PC-3 (cell line): ENCODE measurements at regions not wholly inside any gene's neighbourhood (a gene's known extent, or its start where the extent isn't known, plus 50 kb on each side); places are given as distances from the start of the nearest gene placed in this dataset.
"Not testable (repeated sequence)": the region's sequence is repeated elsewhere in the genome, so short reads cannot be mapped to it uniquely, and the experiment has no call there.

Experiments used
- ATAC-seq: fragments of 200-7000 bp; cut with Tn5 transposase; 2 replicates; pipeline ENCODE4 v1.9.1; 2020; ENCODE audit warnings: mild to moderate bottlenecking, moderate library complexity
- BruUV-seq: library from RNA; stranded (reverse); fragments of 400-500 nt; replicated peaks from 2 replicates; lab custom pipeline; 2021; lab: Mats Ljungman, UMichigan
- CTCF ChIA-PET: fragments of 300-600 bp; sonication (Branson Sonifier 250); formaldehyde crosslinking; loops from one replicate; lab custom pipeline; 2022; ENCODE audit warnings: antibody characterized with exemption; lab: Charles Lee
- POLR2A ChIA-PET: fragments of 300-600 bp; sonication (Branson Sonifier 250); formaldehyde crosslinking; loops from one replicate; lab custom pipeline; 2022; ENCODE audit warnings: antibody characterized with exemption; ENCODE audit not compliant: unreplicated experiment; lab: Charles Lee
- DNase-seq: peaks from one replicate; pipeline ENCODE4 v3.0.0-alpha.2; 2015
- H2AFZ ChIP-seq: fragments of 300-600 bp; sonication (generic); 2 replicates; pipeline ENCODE4 v1.6.0; 2016; ENCODE audit warnings: antibody characterized with exemption, low read length
- H3F3A ChIP-seq: fragments of 300-600 bp; sonication (generic); one replicate; pipeline ENCODE4 v1.6.0; 2017; ENCODE audit warnings: antibody characterized with exemption, low read length, control low read depth, mild to moderate bottlenecking; ENCODE audit not compliant: unreplicated experiment
- H3K27ac ChIP-seq: fragments of 300-600 bp; sonication (generic); 2 replicates; pipeline ENCODE4 v1.5.1; 2016; ENCODE audit warnings: mild to moderate bottlenecking, low read length
- H3K27me3 ChIP-seq: fragments of 300-600 bp; sonication (generic); 2 replicates; pipeline ENCODE4 v1.6.1; 2016; ENCODE audit warnings: low read length, mixed read lengths
- H3K36me3 ChIP-seq: fragments of 300-600 bp; sonication (generic); 2 replicates; pipeline ENCODE4 v1.6.1; 2016; ENCODE audit warnings: low read depth, mixed run types, low read length, mixed read lengths
- H3K4me1 ChIP-seq: fragments of 300-600 bp; sonication (generic); 2 replicates; pipeline ENCODE4 v1.5.1; 2016; ENCODE audit warnings: low read length; ENCODE audit not compliant: insufficient read depth
- H3K4me2 ChIP-seq: fragments of 300-600 bp; sonication (generic); 2 replicates; pipeline ENCODE4 v1.6.0; 2016; ENCODE audit warnings: low read length
- H3K4me3 ChIP-seq: fragments of 300-600 bp; sonication (generic); 2 replicates; pipeline ENCODE4 v1.5.1; 2016; ENCODE audit warnings: mild to moderate bottlenecking, low read length, mixed read lengths
- H3K79me2 ChIP-seq: fragments of 300-600 bp; sonication (generic); 2 replicates; pipeline ENCODE4 v1.6.1; 2017; ENCODE audit warnings: low read length, mixed read lengths
- H3K9ac ChIP-seq: fragments of 300-600 bp; sonication (generic); 2 replicates; pipeline ENCODE4 v1.6.0; 2016; ENCODE audit warnings: mild to moderate bottlenecking, low read length
- H3K9me2 ChIP-seq: fragments of 300-600 bp; sonication (generic); replicated peaks from 2 replicates; pipeline ENCODE4 v1.6.1; 2016; ENCODE audit warnings: mixed run types, low read length, mixed read lengths
- H3K9me3 ChIP-seq: fragments of 300-600 bp; sonication (generic); 2 replicates; pipeline ENCODE4 v1.6.1; 2016; ENCODE audit warnings: low read length, mixed read lengths
- H4K20me1 ChIP-seq: fragments of 300-600 bp; sonication (generic); 2 replicates; pipeline ENCODE4 v1.6.1; 2016; ENCODE audit warnings: low read length, mixed read lengths
- CTCF ChIP-seq: fragments of 300-600 bp; sonication (generic); conservative IDR thresholded peaks from 2 replicates; pipeline ENCODE4 v1.5.1; 2017; ENCODE audit warnings: antibody characterized with exemption, low read depth, mild to moderate bottlenecking, low read length
- EZH2 ChIP-seq: fragments of 300-600 bp; sonication (generic); IDR thresholded peaks from one replicate; pipeline ENCODE4 v1.6.1; 2017; ENCODE audit warnings: antibody characterized with exemption, mild to moderate bottlenecking, low read length; ENCODE audit not compliant: unreplicated experiment
- EZH2phosphoT487 ChIP-seq: fragments of 300-600 bp; sonication (generic); IDR thresholded peaks from 2 replicates; pipeline ENCODE4 v1.6.1; 2018; ENCODE audit warnings: mild to moderate bottlenecking, antibody characterized with exemption, low read length, borderline replicate concordance
- intact Hi-C: fragments of 100-400 bp; cut with micrococcal nuclease; formaldehyde crosslinking; loops from 2 replicates; pipeline ENCODE4 v1.9.0; 2023

DNA sequence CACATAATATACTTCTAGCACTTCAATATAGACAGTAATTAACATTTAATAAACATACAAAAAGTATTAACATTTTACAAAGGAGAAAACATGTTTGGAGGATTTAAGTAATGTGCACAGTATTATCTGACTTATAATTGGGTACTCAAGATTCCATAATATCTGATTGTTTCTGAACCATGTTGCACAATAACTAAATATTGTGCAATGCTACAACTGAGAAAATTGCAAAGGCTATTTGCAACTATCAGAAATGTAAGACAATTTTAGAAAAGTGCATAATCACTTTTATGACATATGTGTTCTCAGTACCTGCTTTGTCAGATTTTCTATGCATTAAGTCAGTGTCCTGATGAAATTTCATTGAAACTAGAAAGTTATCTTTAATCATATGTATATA, 934.6 kb downstream of the SOCS6 start:
- no peaks in the 10 kb centered on the region for H3K36me3 ChIP-seq
- DNase-seq: no peak
- no peaks in the 10 kb centered on the region for H3K27me3 ChIP-seq
- BruUV-seq: no TSS peak
- H3K4me3 ChIP-seq: no peak overlapping the region
- H3K4me2 ChIP-seq: no peak overlapping the region
- H3F3A ChIP-seq: no peaks in the 10 kb centered on the region
- intact Hi-C loops: no loop called here
- H3K4me1 ChIP-seq: no peaks in the 10 kb centered on the region
- no peak for ATAC-seq
- H2AFZ ChIP-seq: no peak overlapping the region
- TF ChIP-seq CTCF: no peak
- TF ChIP-seq EZH2phosphoT487: no peak
- TF ChIP-seq EZH2: no peak
- H3K9me2 ChIP-seq: no peaks in the 10 kb centered on the region
- no peak overlapping the region for H3K27ac ChIP-seq
- H3K79me2 ChIP-seq: no peaks in the 10 kb centered on the region
- ChIA-PET CTCF (no interaction called here), POLR2A (no interaction called here)
- no peak overlapping the region for H3K9ac ChIP-seq
- no peaks in the 10 kb centered on the region for H3K9me3 ChIP-seq
- H4K20me1 ChIP-seq: no peaks in the 10 kb centered on the region

DNA sequence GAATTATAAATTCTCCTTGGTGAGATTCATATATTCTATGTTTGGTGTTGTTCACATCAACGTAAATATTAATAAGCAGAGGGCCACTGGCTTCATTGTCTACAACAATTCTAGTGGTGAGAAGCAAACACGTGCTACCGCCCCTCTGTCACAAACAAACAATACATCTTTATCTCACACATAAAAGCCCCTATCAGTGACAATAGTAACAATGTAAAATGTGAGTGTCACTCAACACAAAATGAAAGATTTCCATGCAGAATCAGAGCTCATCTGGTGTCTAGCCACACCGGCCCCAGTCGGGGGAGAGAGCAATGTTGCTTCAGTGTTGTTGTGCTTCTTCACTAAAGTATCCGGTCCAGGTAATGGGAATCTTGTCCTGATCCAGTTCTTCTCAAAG, 932.6 kb downstream of the SOCS6 start:
- no peak for ATAC-seq
- no peaks in the 10 kb centered on the region for H3K9me2 ChIP-seq
- H3K27me3 ChIP-seq: no peaks in the 10 kb centered on the region
- no peaks in the 10 kb centered on the region for H3F3A ChIP-seq
- no peaks in the 10 kb centered on the region for H4K20me1 ChIP-seq
- no peaks in the 10 kb centered on the region for H3K79me2 ChIP-seq
- H3K9me3 ChIP-seq: no peaks in the 10 kb centered on the region
- H3K9ac ChIP-seq: no peak overlapping the region
- no peak overlapping the region for H2AFZ ChIP-seq
- H3K36me3 ChIP-seq: no peaks in the 10 kb centered on the region
- ChIA-PET POLR2A (no interaction called here), CTCF (interaction anchor here (0.6 kb wide), 1 partner anchor 1280 kb away, joined by 3 read pairs; no protein-coding TSS in a partner anchor)
- no peaks in the 10 kb centered on the region for H3K4me1 ChIP-seq
- TF ChIP-seq EZH2 (no peak), EZH2phosphoT487 (no peak), CTCF (no peak)
- H3K4me3 ChIP-seq: no peak overlapping the region
- H3K27ac ChIP-seq: no peak overlapping the region
- H3K4me2 ChIP-seq: no peak overlapping the region
- DNase-seq: no peak
- BruUV-seq: no TSS peak
- intact Hi-C loops: no loop called here

- H3K9me2 ChIP-seq, H3K36me3 ChIP-seq, H4K20me1 ChIP-seq, POLR2A ChIA-PET, H3K4me1 ChIP-seq, H3K4me3 ChIP-seq, DNase-seq, H3K79me2 ChIP-seq, H2AFZ ChIP-seq, H3K9ac ChIP-seq, CTCF ChIA-PET, H3K27ac ChIP-seq, H3K27me3 ChIP-seq, H3F3A ChIP-seq, H3K9me3 ChIP-seq, BruUV-seq, H3K4me2 ChIP-seq, intact Hi-C loops, ATAC-seq: not testable (repeated sequence)
Observed at GRCh38 chr18:71212739-71213138, 923.9 kb downstream of the SOCS6 start.
